Trophoblast cell (in vitro differentiated cells and primary cell): ENCODE measurements at regions not wholly inside any gene's neighbourhood (a gene's known extent, or its start where the extent isn't known, plus 50 kb on each side); places are given as distances from the start of the nearest gene placed in this dataset.

Experiments used
- DNase-seq, 2 donors: peaks; one replicate each; pipeline ENCODE4 v3.0.0-alpha.2; 2016
- H2AFZ ChIP-seq: 2 replicates; pipeline ENCODE4 v1.6.1; 2013; ENCODE audit warnings: low read length, moderate library complexity, mild to moderate bottlenecking; ENCODE audit not compliant: insufficient read depth, poor library complexity
- H2AK5ac ChIP-seq: 2 replicates; pipeline ENCODE4 v1.6.1; 2013; ENCODE audit warnings: mild to moderate bottlenecking, low read length
- H2BK120ac ChIP-seq: 2 replicates; pipeline ENCODE4 v1.6.1; 2013; ENCODE audit warnings: low read length, mild to moderate bottlenecking, moderate library complexity; ENCODE audit not compliant: insufficient read depth, poor library complexity
- H2BK12ac ChIP-seq: 2 replicates; pipeline ENCODE4 v1.6.1; 2013; ENCODE audit warnings: mild to moderate bottlenecking, low read length, moderate library complexity
- H2BK5ac ChIP-seq: 2 replicates; pipeline ENCODE4 v1.6.1; 2013; ENCODE audit warnings: low read length, low read depth, moderate library complexity, mild to moderate bottlenecking; ENCODE audit not compliant: poor library complexity
- H3K14ac ChIP-seq: 2 replicates; pipeline ENCODE4 v1.6.1; 2013; ENCODE audit warnings: mild to moderate bottlenecking, low read length
- H3K18ac ChIP-seq: 2 replicates; pipeline ENCODE4 v1.6.1; 2013; ENCODE audit warnings: mild to moderate bottlenecking, low read length
- H3K23ac ChIP-seq: 2 replicates; pipeline ENCODE4 v1.6.1; 2013; ENCODE audit warnings: low read length
- H3K27ac ChIP-seq: 2 replicates; pipeline ENCODE4 v1.5.1; 2013; ENCODE audit warnings: low read depth, mild to moderate bottlenecking, inconsistent platforms, low read length, moderate library complexity
- H3K27me3 ChIP-seq: 2 replicates; pipeline ENCODE4 v1.6.1; 2013; ENCODE audit warnings: inconsistent platforms, mild to moderate bottlenecking, low read length, moderate library complexity; ENCODE audit not compliant: insufficient read depth
- H3K36me3 ChIP-seq, 2 experiments: 1 replicate in 1 of 2; 2 replicates in 1 of 2; pipeline ENCODE4 v1.6.1; 2013; ENCODE audit warnings: low read length in 2 of 2, mild to moderate bottlenecking in 2 of 2, moderate library complexity in 1 of 2; ENCODE audit not compliant: insufficient read depth in 2 of 2, control insufficient read depth in 1 of 2
- H3K4ac ChIP-seq: 2 replicates; pipeline ENCODE4 v1.6.1; 2013; ENCODE audit warnings: low read depth, mild to moderate bottlenecking, low read length, moderate library complexity
- H3K4me1 ChIP-seq, 2 experiments: 1 replicate in 1 of 2; 2 replicates in 1 of 2; pipeline ENCODE4 v1.6.1; 2013; ENCODE audit warnings: low read length in 2 of 2, mild to moderate bottlenecking in 2 of 2, moderate library complexity in 1 of 2; ENCODE audit not compliant: insufficient read depth in 2 of 2, control insufficient read depth in 1 of 2
- H3K4me2 ChIP-seq: 2 replicates; pipeline ENCODE4 v1.6.1; 2013; ENCODE audit warnings: inconsistent platforms, mild to moderate bottlenecking, low read length, moderate library complexity
- H3K4me3 ChIP-seq: 2 replicates; pipeline ENCODE4 v1.5.1; 2013; ENCODE audit warnings: mild to moderate bottlenecking, low read depth, low read length, inconsistent platforms
- H3K79me1 ChIP-seq: one replicate; pipeline ENCODE4 v1.6.1; 2013; ENCODE audit warnings: low read length
- H3K79me2 ChIP-seq: 2 replicates; pipeline ENCODE4 v1.6.1; 2013; ENCODE audit warnings: low read length, mild to moderate bottlenecking; ENCODE audit not compliant: control insufficient read depth, insufficient read depth, poor library complexity
- H3K9ac ChIP-seq: 2 replicates; pipeline ENCODE4 v1.6.1; 2013; ENCODE audit warnings: mild to moderate bottlenecking, low read length
- H3K9me3 ChIP-seq: 2 replicates; pipeline ENCODE4 v1.6.1; 2013; ENCODE audit warnings: low read depth, mild to moderate bottlenecking, control low read depth, inconsistent platforms, low read length; ENCODE audit not compliant: insufficient read depth
- H4K12ac ChIP-seq: 2 replicates; pipeline ENCODE4 v1.6.1; 2013; ENCODE audit warnings: low read depth, mild to moderate bottlenecking, low read length, moderate library complexity
- H4K8ac ChIP-seq: 2 replicates; pipeline ENCODE4 v1.6.1; 2013; ENCODE audit warnings: low read depth, mild to moderate bottlenecking, low read length, moderate library complexity
- H4K91ac ChIP-seq: one replicate; pipeline ENCODE4 v1.6.1; 2013; ENCODE audit warnings: low read depth, mild to moderate bottlenecking, low read length, moderate library complexity
- WGBS: extraction: QIAGEN DNeasy Blood & Tissue Kit; methylation state at CpG from one replicate; pipeline ENCODE4 v1.1.7; 2013; ENCODE audit warnings: missing lambda C conversion rate; ENCODE audit not compliant: insufficient read length, insufficient coverage; ENCODE audit errors: extremely low coverage; 5-methylcytosine and 5-hydroxymethylcytosine counted together

- no peak overlapping the region for H3K18ac ChIP-seq
- no peaks in the 10 kb centered on the region for H3K27me3 ChIP-seq
- no peak overlapping the region for H2BK5ac ChIP-seq
- H2BK12ac ChIP-seq, result no peak overlapping the region
- H3K23ac ChIP-seq, result no peak overlapping the region
- no peak overlapping the region for H3K14ac ChIP-seq
- no peak overlapping the region for H4K8ac ChIP-seq
- no peaks in the 10 kb centered on the region for H3K79me1 ChIP-seq
- H3K27ac ChIP-seq, result no peak overlapping the region
- no peak overlapping the region for H3K9ac ChIP-seq
- no peak overlapping the region for H4K12ac ChIP-seq
- DNase-seq, result no peak
- H2AK5ac ChIP-seq, result no peak overlapping the region
- no peak overlapping the region for H2AFZ ChIP-seq
- H3K36me3 ChIP-seq, result no peaks in the 10 kb centered on the region
- WGBS, result no CpG with 5 or more reads among the region's 5 CpGs
- H3K79me2 ChIP-seq, result no peaks in the 10 kb centered on the region
- H2BK120ac ChIP-seq, result no peak overlapping the region
- no peak overlapping the region for H3K4me2 ChIP-seq
- H4K91ac ChIP-seq, result no peak overlapping the region
- H3K9me3 ChIP-seq, result no peaks in the 10 kb centered on the region
- H3K4me1 ChIP-seq, result no peaks in the 10 kb centered on the region
- H3K4ac ChIP-seq, result no peak overlapping the region
- no peak overlapping the region for H3K4me3 ChIP-seq
Observed at GRCh38 chr21:38898422-38899096, 92.8 kb downstream of the ETS2 start.

GRCh38 chr21:38897532-38898421 is 92.0 kb downstream of the ETS2 start:
- no peak overlapping the region for H4K91ac ChIP-seq
- no peak overlapping the region for H2AK5ac ChIP-seq
- H3K27ac ChIP-seq, result no peak overlapping the region
- H2BK12ac ChIP-seq, result no peak overlapping the region
- DNase-seq, result no peak
- no peaks in the 10 kb centered on the region for H3K4me1 ChIP-seq
- H3K4me2 ChIP-seq, result no peak overlapping the region
- no peak overlapping the region for H3K4me3 ChIP-seq
- no peaks in the 10 kb centered on the region for H3K36me3 ChIP-seq
- no peak overlapping the region for H2BK120ac ChIP-seq
- H4K12ac ChIP-seq, result no peak overlapping the region
- no peak overlapping the region for H3K23ac ChIP-seq
- no peak overlapping the region for H3K18ac ChIP-seq
- H3K79me1 ChIP-seq, result no peaks in the 10 kb centered on the region
- no peaks in the 10 kb centered on the region for H3K9me3 ChIP-seq
- no CpG with 5 or more reads among the region's 6 CpGs for WGBS
- H3K9ac ChIP-seq, result no peak overlapping the region
- H3K79me2 ChIP-seq, result no peaks in the 10 kb centered on the region
- no peak overlapping the region for H2BK5ac ChIP-seq
- H3K14ac ChIP-seq, result no peak overlapping the region
- H2AFZ ChIP-seq, result no peak overlapping the region
- no peak overlapping the region for H4K8ac ChIP-seq
- H3K27me3 ChIP-seq, result no peaks in the 10 kb centered on the region
- no peak overlapping the region for H3K4ac ChIP-seq

- no peak overlapping the region for H3K4me3 ChIP-seq
- H3K4ac ChIP-seq, result no peak overlapping the region
- no peak overlapping the region for H3K14ac ChIP-seq
- no peak for DNase-seq
- H3K9ac ChIP-seq, result no peak overlapping the region
- no peak overlapping the region for H2AFZ ChIP-seq
- no peak overlapping the region for H2BK5ac ChIP-seq
- H3K36me3 ChIP-seq, result no peaks in the 10 kb centered on the region
- no peaks in the 10 kb centered on the region for H3K79me2 ChIP-seq
- no peak overlapping the region for H4K91ac ChIP-seq
- H4K12ac ChIP-seq, result no peak overlapping the region
- H3K18ac ChIP-seq, result no peak overlapping the region
- no peaks in the 10 kb centered on the region for H3K9me3 ChIP-seq
- no peak overlapping the region for H3K23ac ChIP-seq
- WGBS, result no CpG with 5 or more reads among the region's 3 CpGs
- H3K4me1 ChIP-seq, result peaks cover 0 to 2% of the 10 kb centered on the region in 2 experiments
- no peaks in the 10 kb centered on the region for H3K27me3 ChIP-seq
- no peak overlapping the region for H2AK5ac ChIP-seq
- no peak overlapping the region for H2BK12ac ChIP-seq
- H3K27ac ChIP-seq, result no peak overlapping the region
- no peaks in the 10 kb centered on the region for H3K79me1 ChIP-seq
- no peak overlapping the region for H2BK120ac ChIP-seq
- H3K4me2 ChIP-seq, result no peak overlapping the region
- no peak overlapping the region for H4K8ac ChIP-seq
Observed at GRCh38 chr21:38894899-38895298, 89.2 kb downstream of the ETS2 start.

- no peak overlapping the region for H2AFZ ChIP-seq
- no peak overlapping the region for H3K4me3 ChIP-seq
- H4K12ac ChIP-seq, result no peak overlapping the region
- H3K4ac ChIP-seq, result no peak overlapping the region
- H3K23ac ChIP-seq, result no peak overlapping the region
- H3K27ac ChIP-seq, result no peak overlapping the region
- no peaks in the 10 kb centered on the region for H3K36me3 ChIP-seq
- no peaks in the 10 kb centered on the region for H3K27me3 ChIP-seq
- H3K9ac ChIP-seq, result no peak overlapping the region
- WGBS, result no CpG with 5 or more reads among the region's 2 CpGs
- H4K91ac ChIP-seq, result no peak overlapping the region
- H4K8ac ChIP-seq, result no peak overlapping the region
- no peak overlapping the region for H3K4me2 ChIP-seq
- DNase-seq, result peak in 1 of 2 donors; percentile 20
- H3K9me3 ChIP-seq, result peaks cover 3% of the 10 kb centered on the region
- no peak overlapping the region for H2AK5ac ChIP-seq
- no peak overlapping the region for H2BK12ac ChIP-seq
- no peak overlapping the region for H3K18ac ChIP-seq
- H2BK120ac ChIP-seq, result no peak overlapping the region
- H3K79me1 ChIP-seq, result no peaks in the 10 kb centered on the region
- H3K4me1 ChIP-seq, result peaks cover 0 to 2% of the 10 kb centered on the region in 2 experiments
- no peaks in the 10 kb centered on the region for H3K79me2 ChIP-seq
- no peak overlapping the region for H3K14ac ChIP-seq
- H2BK5ac ChIP-seq, result no peak overlapping the region
Observed at GRCh38 chr21:38888991-38889561, 83.3 kb downstream of the ETS2 start.
